ENCODE measurements at regions not wholly inside any gene's neighbourhood (a gene's known extent, or its start where the extent isn't known, plus 50 kb on each side); places are given as distances from the start of the nearest gene placed in this dataset.

DNA sequence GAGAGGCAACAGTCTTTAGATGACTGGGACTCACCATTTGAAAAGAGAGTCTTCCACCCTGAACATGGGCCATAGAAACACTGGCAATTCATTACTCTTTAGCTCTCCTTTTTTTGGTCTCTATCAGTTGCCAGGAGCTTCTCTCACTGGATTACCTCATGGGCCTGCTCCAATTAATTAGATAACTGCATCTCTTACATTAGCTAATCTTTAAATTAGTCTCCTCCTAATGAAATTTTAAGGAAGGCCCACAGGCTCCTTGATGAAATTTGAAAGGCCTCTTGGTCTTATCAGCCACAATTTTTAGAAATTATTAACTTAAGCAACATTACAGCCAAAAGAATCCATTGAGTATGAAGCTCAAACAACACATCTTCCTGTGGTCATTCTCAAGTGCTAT lies 184.4 kb downstream of the UNC5CL start (continued):
- TF ChIP-seq SP4 (IDR thresholded peaks at IDR 0.05; ENCODE audit: low read length) (no peak), YY1 (IDR thresholded peaks at IDR 0.05; ENCODE audit: low read depth, low read length) (no peak), RXRA (IDR thresholded peaks at IDR 0.05; ENCODE audit: insufficient read depth, low read depth, low read length) (no peak)
